Panc1 (cell line): ENCODE measurements at regions not wholly inside any gene's neighbourhood (a gene's known extent, or its start where the extent isn't known, plus 50 kb on each side); places are given as distances from the start of the nearest gene placed in this dataset.

ENCODE experiments used
- ATAC-seq: fragments of 200-7000 bp; cut with Tn5 transposase; 2 replicates; pipeline ENCODE4 v1.9.1; 2020; ENCODE audit warnings: mild to moderate bottlenecking, moderate library complexity
- BruUV-seq: library from RNA; stranded (reverse); fragments of 400-500 nt; replicated peaks from 2 replicates; lab custom pipeline; 2021; lab: Mats Ljungman, UMichigan
- CTCF ChIA-PET: fragments of 300-600 bp; sonication (Branson Sonifier 250); formaldehyde crosslinking; loops from one replicate; lab custom pipeline; 2022; ENCODE audit warnings: antibody characterized with exemption; lab: Charles Lee
- POLR2A ChIA-PET: fragments of 300-600 bp; sonication (Branson Sonifier 250); formaldehyde crosslinking; loops from one replicate; lab custom pipeline; 2022; ENCODE audit warnings: antibody characterized with exemption; lab: Charles Lee
- DNase-seq: peaks from one replicate; pipeline ENCODE4 v3.0.0-alpha.2; 2010; ENCODE audit warnings: low read depth, low spot score
- H3K27ac ChIP-seq: 2 replicates; pipeline ENCODE4 v1.5.1; 2011; ENCODE audit warnings: mild to moderate bottlenecking, low read length, inconsistent platforms
- H3K27me3 ChIP-seq: fragments of 200-500 bp; sonication (Bioruptor generic); 2 replicates; pipeline ENCODE4 v1.6.0; 2014; ENCODE audit warnings: low read length, inconsistent platforms; ENCODE audit not compliant: control insufficient read depth, insufficient read depth
- H3K36me3 ChIP-seq: fragments of 200-500 bp; sonication (Bioruptor generic); 2 replicates; pipeline ENCODE4 v1.5.1; 2014; ENCODE audit warnings: inconsistent platforms, mild to moderate bottlenecking, low read length, moderate library complexity; ENCODE audit not compliant: control insufficient read depth, insufficient read depth
- H3K4me1 ChIP-seq: 2 replicates; pipeline ENCODE4 v1.5.1; 2011; ENCODE audit warnings: inconsistent platforms, mild to moderate bottlenecking, low read length, moderate library complexity; ENCODE audit not compliant: control insufficient read depth, insufficient read depth
- H3K4me3 ChIP-seq, 2 experiments: 2 replicates each; pipeline ENCODE4 v1.5.1; 2011 to 2012; ENCODE audit warnings: low read depth in 2 of 2, low read length in 2 of 2, mild to moderate bottlenecking in 2 of 2, inconsistent platforms in 1 of 2, moderate library complexity in 1 of 2
- H3K9me3 ChIP-seq: fragments of 200-500 bp; sonication (Bioruptor generic); 2 replicates; pipeline ENCODE4 v1.5.1; 2014; ENCODE audit warnings: low read depth, mild to moderate bottlenecking, inconsistent platforms, low read length, moderate library complexity; ENCODE audit not compliant: control insufficient read depth, insufficient read depth
- CTCF ChIP-seq: fragments of 450-650 bp; IDR thresholded peaks from 2 replicates; pipeline ENCODE4 v1.5.1; 2017; ENCODE audit warnings: mild to moderate bottlenecking
- POLR2AphosphoS5 ChIP-seq: IDR thresholded peaks from 2 replicates; pipeline ENCODE4 v1.6.1; 2012; ENCODE audit warnings: mild to moderate bottlenecking, low read depth, low read length, moderate library complexity
- SIN3A ChIP-seq: IDR thresholded peaks from 2 replicates; pipeline ENCODE4 v1.6.1; 2012; ENCODE audit warnings: low read depth, mild to moderate bottlenecking, low read length, moderate library complexity, borderline replicate concordance; ENCODE audit not compliant: insufficient read depth
- TCF7L2 ChIP-seq: IDR thresholded peaks from 2 replicates; pipeline ENCODE4 v1.6.1; 2011; ENCODE audit warnings: mild to moderate bottlenecking, low read depth, low read length, inconsistent platforms
- in situ Hi-C: cut with HindIII; loops from 2 replicates; pipeline ENCODE4 v1.10.0; 2016; ENCODE audit warnings: low sequenced_read_pairs, low pct_unique_long_range_greater_than_20kb
- intact Hi-C: fragments of 100-400 bp; cut with micrococcal nuclease; formaldehyde crosslinking; loops from one replicate; pipeline ENCODE4 v1.10.0; 2022; ENCODE audit not compliant: unreplicated experiment
- TF ChIP-seq, protein P1 (sequence below), 2 experiments: IDR thresholded peaks; 2 replicates each; pipeline ENCODE4 v1.6.1; 2011 to 2012; ENCODE audit warnings: low read depth in 2 of 2, control low read depth in 1 of 2, low read length in 1 of 2, mild to moderate bottlenecking in 1 of 2, moderate library complexity in 1 of 2; ENCODE audit not compliant: insufficient read depth in 1 of 2

DNA sequence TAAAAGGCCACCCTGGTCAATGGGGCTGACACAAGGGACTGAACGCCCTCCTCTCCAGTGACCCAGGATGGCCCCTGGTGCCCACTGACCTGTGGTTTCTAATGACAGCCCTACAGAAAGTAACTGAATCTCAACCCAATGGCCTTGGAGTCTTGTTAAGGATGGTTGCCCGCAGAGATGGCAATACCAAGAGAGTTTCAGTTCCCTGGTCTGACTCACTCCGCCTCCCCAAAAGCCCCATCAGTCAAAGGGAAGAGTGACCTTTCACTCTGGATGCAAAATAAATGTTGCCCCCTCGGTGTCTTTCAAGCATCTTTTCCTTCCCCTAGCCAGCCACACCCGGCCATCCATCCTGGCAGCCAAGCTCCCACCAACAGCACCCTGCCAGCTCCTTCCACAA is 57.7 kb upstream of the ISX start:
- H3K36me3 ChIP-seq: no peaks in the 10 kb centered on the region
- intact Hi-C loops (no loop called here), in situ Hi-C loops (no loop called here)
- no peaks in the 10 kb centered on the region for H3K9me3 ChIP-seq
- H3K4me3 ChIP-seq: no peak overlapping the region
- DNase-seq (no peak), ATAC-seq (no peak)
- BruUV-seq: no TSS peak
- CTCF ChIA-PET: no interaction called here
- TF ChIP-seq POLR2AphosphoS5 (no peak), SIN3A (no peak), CTCF (no peak), TCF7L2 (no peak)
- TF ChIP-seq, protein P1, sequence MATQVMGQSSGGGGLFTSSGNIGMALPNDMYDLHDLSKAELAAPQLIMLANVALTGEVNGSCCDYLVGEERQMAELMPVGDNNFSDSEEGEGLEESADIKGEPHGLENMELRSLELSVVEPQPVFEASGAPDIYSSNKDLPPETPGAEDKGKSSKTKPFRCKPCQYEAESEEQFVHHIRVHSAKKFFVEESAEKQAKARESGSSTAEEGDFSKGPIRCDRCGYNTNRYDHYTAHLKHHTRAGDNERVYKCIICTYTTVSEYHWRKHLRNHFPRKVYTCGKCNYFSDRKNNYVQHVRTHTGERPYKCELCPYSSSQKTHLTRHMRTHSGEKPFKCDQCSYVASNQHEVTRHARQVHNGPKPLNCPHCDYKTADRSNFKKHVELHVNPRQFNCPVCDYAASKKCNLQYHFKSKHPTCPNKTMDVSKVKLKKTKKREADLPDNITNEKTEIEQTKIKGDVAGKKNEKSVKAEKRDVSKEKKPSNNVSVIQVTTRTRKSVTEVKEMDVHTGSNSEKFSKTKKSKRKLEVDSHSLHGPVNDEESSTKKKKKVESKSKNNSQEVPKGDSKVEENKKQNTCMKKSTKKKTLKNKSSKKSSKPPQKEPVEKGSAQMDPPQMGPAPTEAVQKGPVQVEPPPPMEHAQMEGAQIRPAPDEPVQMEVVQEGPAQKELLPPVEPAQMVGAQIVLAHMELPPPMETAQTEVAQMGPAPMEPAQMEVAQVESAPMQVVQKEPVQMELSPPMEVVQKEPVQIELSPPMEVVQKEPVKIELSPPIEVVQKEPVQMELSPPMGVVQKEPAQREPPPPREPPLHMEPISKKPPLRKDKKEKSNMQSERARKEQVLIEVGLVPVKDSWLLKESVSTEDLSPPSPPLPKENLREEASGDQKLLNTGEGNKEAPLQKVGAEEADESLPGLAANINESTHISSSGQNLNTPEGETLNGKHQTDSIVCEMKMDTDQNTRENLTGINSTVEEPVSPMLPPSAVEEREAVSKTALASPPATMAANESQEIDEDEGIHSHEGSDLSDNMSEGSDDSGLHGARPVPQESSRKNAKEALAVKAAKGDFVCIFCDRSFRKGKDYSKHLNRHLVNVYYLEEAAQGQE (IDR thresholded peaks at IDR 0.05; ENCODE audit: insufficient read depth in 1 of 2, low read depth in 2 of 2, low read length in 1 of 2): no peak
- POLR2A ChIA-PET: no interaction called here
- H3K4me1 ChIP-seq: no peaks in the 10 kb centered on the region
- H3K27me3 ChIP-seq: no peaks in the 10 kb centered on the region
- H3K27ac ChIP-seq: no peak overlapping the region

- Histone ChIP-seq H3K27ac (no peak overlapping the region), H3K27me3 (no peaks in the 10 kb centered on the region), H3K36me3 (no peaks in the 10 kb centered on the region), H3K9me3 (no peaks in the 10 kb centered on the region), H3K4me3 (no peak overlapping the region), H3K4me1 (no peaks in the 10 kb centered on the region)
- ChIA-PET POLR2A (no interaction called here), CTCF (no interaction called here)
- in situ Hi-C loops (no loop called here), intact Hi-C loops (no loop called here)
- ATAC-seq (no peak), DNase-seq (no peak)
- no TSS peak for BruUV-seq
- TF ChIP-seq, protein P1 (IDR thresholded peaks at IDR 0.05; ENCODE audit: insufficient read depth in 1 of 2, low read depth in 2 of 2, low read length in 1 of 2): no peak
- TF ChIP-seq TCF7L2 (no peak), CTCF (no peak), SIN3A (no peak), POLR2AphosphoS5 (no peak)
These were observed 55.4 kb upstream of the ISX start for GRCh38 chr22:35010543-35010942.
